ENCODE measurements at regions not wholly inside any gene's neighbourhood (a gene's known extent, or its start where the extent isn't known, plus 50 kb on each side); places are given as distances from the start of the nearest gene placed in this dataset.

DNA sequence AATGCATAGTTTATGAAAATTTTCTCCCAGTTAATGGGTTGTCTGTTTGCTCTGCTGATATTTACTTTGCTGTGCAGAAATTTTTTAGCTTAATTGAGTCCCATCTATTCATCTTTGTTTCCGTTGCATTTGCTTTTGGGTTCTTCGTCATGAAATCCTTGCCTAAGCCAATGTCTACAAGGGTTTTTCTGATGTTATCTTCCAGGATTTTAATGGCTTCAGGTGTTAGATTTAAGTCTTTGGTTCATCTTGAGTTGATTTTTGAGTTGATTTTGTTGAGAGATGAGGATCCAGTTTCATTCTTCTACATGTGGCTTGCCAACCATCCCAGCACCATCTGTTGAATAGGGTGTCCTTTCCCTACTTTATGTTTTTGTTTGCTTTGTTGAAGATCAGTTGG is 85.2 kb downstream of the DRAM2 start:
- no peak overlapping the region for H3K4me2 ChIP-seq (ENCODE audit: insufficient read depth, low read length)
- no peak overlapping the region for H3K4me3 ChIP-seq (replicated peaks in 1 of 3; ENCODE audit: insufficient read depth in 1 of 3, low read depth in 1 of 3, low read length in 3 of 3)
- POLR2A ChIA-PET: no interaction called here
- FAIRE-seq: no peak
- H3K9me1 ChIP-seq (replicated peaks; ENCODE audit: control insufficient read depth, extremely low read depth, insufficient read depth, low read length): no peaks in the 10 kb centered on the region
- H4K20me1 ChIP-seq (replicated peaks; ENCODE audit: control insufficient read depth, extremely low read depth, insufficient read depth, low read length): no peaks in the 10 kb centered on the region
- H3K36me3 ChIP-seq (ENCODE audit: control insufficient read depth in 2 of 2, extremely low read depth in 1 of 2, insufficient read depth in 2 of 2, low read length in 2 of 2): no peaks in the 10 kb centered on the region
- TF ChIP-seq EZH2 (IDR thresholded peaks at IDR 0.05; ENCODE audit: borderline replicate concordance, low read depth, low read length, severe bottlenecking): no peak
- no peak for TF ChIP-seq POLR2AphosphoS5 (IDR thresholded peaks at IDR 0.05; ENCODE audit: insufficient read depth, low read depth, low read length)
- TF ChIP-seq, protein P1, sequence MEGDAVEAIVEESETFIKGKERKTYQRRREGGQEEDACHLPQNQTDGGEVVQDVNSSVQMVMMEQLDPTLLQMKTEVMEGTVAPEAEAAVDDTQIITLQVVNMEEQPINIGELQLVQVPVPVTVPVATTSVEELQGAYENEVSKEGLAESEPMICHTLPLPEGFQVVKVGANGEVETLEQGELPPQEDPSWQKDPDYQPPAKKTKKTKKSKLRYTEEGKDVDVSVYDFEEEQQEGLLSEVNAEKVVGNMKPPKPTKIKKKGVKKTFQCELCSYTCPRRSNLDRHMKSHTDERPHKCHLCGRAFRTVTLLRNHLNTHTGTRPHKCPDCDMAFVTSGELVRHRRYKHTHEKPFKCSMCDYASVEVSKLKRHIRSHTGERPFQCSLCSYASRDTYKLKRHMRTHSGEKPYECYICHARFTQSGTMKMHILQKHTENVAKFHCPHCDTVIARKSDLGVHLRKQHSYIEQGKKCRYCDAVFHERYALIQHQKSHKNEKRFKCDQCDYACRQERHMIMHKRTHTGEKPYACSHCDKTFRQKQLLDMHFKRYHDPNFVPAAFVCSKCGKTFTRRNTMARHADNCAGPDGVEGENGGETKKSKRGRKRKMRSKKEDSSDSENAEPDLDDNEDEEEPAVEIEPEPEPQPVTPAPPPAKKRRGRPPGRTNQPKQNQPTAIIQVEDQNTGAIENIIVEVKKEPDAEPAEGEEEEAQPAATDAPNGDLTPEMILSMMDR (IDR thresholded peaks at IDR 0.05; ENCODE audit: extremely low read depth in 1 of 2, insufficient read depth in 1 of 2, low read depth in 1 of 2, low read length in 2 of 2): no peak
- TF ChIP-seq MYC (IDR thresholded peaks at IDR 0.05; ENCODE audit: low read depth, low read length): no peak
- TF ChIP-seq, protein P2, sequence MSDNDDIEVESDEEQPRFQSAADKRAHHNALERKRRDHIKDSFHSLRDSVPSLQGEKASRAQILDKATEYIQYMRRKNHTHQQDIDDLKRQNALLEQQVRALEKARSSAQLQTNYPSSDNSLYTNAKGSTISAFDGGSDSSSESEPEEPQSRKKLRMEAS (IDR thresholded peaks at IDR 0.05; ENCODE audit: insufficient read depth, insufficient read length): no peak
- no peak for TF ChIP-seq POLR2A (IDR thresholded peaks at IDR 0.05; ENCODE audit: low read depth, low read length)
- no peak for TF ChIP-seq GATA2 (IDR thresholded peaks at IDR 0.05; ENCODE audit: insufficient read depth, insufficient read length, low read depth, low read length)
- DNase-seq (ENCODE audit: low read depth, low spot score): no peak
- no peak overlapping the region for H2AFZ ChIP-seq (ENCODE audit: low read depth, low read length)
- no peaks in the 10 kb centered on the region for H3K4me1 ChIP-seq (ENCODE audit: control insufficient read depth, extremely low read depth, insufficient read depth, low read length)
- H3K27ac ChIP-seq (ENCODE audit: insufficient read depth, low read depth, low read length): no peak overlapping the region
- H3K9me3 ChIP-seq (replicated peaks; ENCODE audit: control insufficient read depth, insufficient read depth, low read length): no peaks in the 10 kb centered on the region
- BruUV-seq (replicated peaks): no TSS peak
- H3K9ac ChIP-seq (replicated peaks; ENCODE audit: extremely low read depth, insufficient read depth, low read length): no peak overlapping the region
- intact Hi-C loops (cut with micrococcal nuclease): no loop called here
- CTCF ChIA-PET: no interaction called here
- dilution Hi-C loops (cut with MboI; ENCODE audit: extremely low pct_ligation_motif_present, low sequenced_read_pairs): no loop called here
- H3K27me3 ChIP-seq (ENCODE audit: control insufficient read depth in 2 of 2, insufficient read depth in 2 of 2, low read length in 2 of 2): no peaks in the 10 kb centered on the region
- no peaks in the 10 kb centered on the region for H3K79me2 ChIP-seq (ENCODE audit: control insufficient read depth, insufficient read depth, low read length)
